CD4-positive, alpha-beta T cell treated with Interleukin-21 for 1 hour (primary cell): ENCODE measurements at regions not wholly inside any gene's neighbourhood (a gene's known extent, or its start where the extent isn't known, plus 50 kb on each side); places are given as distances from the start of the nearest gene placed in this dataset.

Experiments used
- DNase-seq: peaks from one replicate; pipeline ENCODE4 v3.0.0-alpha.2; 2020

GRCh38 chr14:25134184-25134583, 84.2 kb upstream of the STXBP6 start:
- DNase-seq, result no peak

- DNase-seq, result peak; percentile 53
Measured at GRCh38 chr14:25132732-25133422, 82.9 kb upstream of the STXBP6 start.

GRCh38 chr14:25132094-25132493, 82.1 kb upstream of the STXBP6 start:
- DNase-seq, result no peak

GRCh38 chr14:25122843-25123242, 72.9 kb upstream of the STXBP6 start:
- no peak for DNase-seq

GRCh38 chr14:25122211-25122610, 72.3 kb upstream of the STXBP6 start:
- no peak for DNase-seq

GRCh38 chr14:25121337-25122129, 71.6 kb upstream of the STXBP6 start:
- no peak for DNase-seq

GRCh38 chr14:25120261-25120660, 70.3 kb upstream of the STXBP6 start:
- DNase-seq, result no peak

- DNase-seq, result no peak
Measured at GRCh38 chr14:25118671-25119070, 68.7 kb upstream of the STXBP6 start.

GRCh38 chr14:25117342-25117741, 67.4 kb upstream of the STXBP6 start:
- DNase-seq, result no peak

- no peak for DNase-seq
Measured at GRCh38 chr14:25116607-25117006, 66.7 kb upstream of the STXBP6 start.

- no peak for DNase-seq
Measured at GRCh38 chr14:25113394-25113793, 63.4 kb upstream of the STXBP6 start.

- no peak for DNase-seq
Measured at GRCh38 chr14:25111061-25111601, 61.2 kb upstream of the STXBP6 start.

- DNase-seq, result no peak
Measured at GRCh38 chr14:25110106-25110505, 60.2 kb upstream of the STXBP6 start.

GRCh38 chr14:25108959-25109358, 59.0 kb upstream of the STXBP6 start:
- no peak for DNase-seq

GRCh38 chr14:25108291-25108690, 58.3 kb upstream of the STXBP6 start:
- no peak for DNase-seq

GRCh38 chr14:25103820-25104219, 53.9 kb upstream of the STXBP6 start:
- DNase-seq, result no peak

- DNase-seq, result no peak
Measured at GRCh38 chr14:25103271-25103670, 53.3 kb upstream of the STXBP6 start.

- DNase-seq, result no peak
Measured at GRCh38 chr14:25102788-25103187, 52.8 kb upstream of the STXBP6 start.

GRCh38 chr14:25101276-25101675, 51.3 kb upstream of the STXBP6 start:
- DNase-seq, result no peak
